ENCODE measurements at regions not wholly inside any gene's neighbourhood (a gene's known extent, or its start where the extent isn't known, plus 50 kb on each side); places are given as distances from the start of the nearest gene placed in this dataset.

DNA sequence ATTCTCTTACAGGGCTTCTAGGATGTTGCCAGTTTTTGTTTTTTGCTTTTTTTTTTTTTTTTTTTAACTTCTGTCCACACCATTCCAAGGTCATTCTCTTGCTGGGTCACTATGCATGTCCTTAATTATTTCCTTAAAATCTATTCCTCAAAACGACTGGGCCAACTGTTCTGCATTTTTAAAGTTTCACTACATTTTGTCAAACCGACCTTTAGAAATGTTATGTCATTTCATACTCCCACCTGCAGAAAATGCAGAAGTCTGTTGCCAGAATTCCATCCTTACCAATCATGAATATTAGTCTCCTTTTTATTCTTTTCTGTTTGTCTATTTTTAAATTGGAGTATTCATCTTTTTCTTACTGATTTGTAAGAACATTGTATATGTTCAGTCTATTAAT is 295.5 kb downstream of the ZSWIM6 start:
- no peaks in the 10 kb centered on the region for H3K4me1 Mint-ChIP-seq (ENCODE audit: low read depth)
- H3K4me3 Mint-ChIP-seq = no peak overlapping the region
- H3K9me3 Mint-ChIP-seq = no peaks in the 10 kb centered on the region
- H3K27ac Mint-ChIP-seq = no peak overlapping the region
- peaks cover 43% of the 10 kb centered on the region for H3K27me3 Mint-ChIP-seq (ENCODE audit: low read depth)
- no peaks in the 10 kb centered on the region for H3K36me3 Mint-ChIP-seq (ENCODE audit: low read depth)
- DNase-seq (ENCODE audit: low spot score) = no peak

DNA sequence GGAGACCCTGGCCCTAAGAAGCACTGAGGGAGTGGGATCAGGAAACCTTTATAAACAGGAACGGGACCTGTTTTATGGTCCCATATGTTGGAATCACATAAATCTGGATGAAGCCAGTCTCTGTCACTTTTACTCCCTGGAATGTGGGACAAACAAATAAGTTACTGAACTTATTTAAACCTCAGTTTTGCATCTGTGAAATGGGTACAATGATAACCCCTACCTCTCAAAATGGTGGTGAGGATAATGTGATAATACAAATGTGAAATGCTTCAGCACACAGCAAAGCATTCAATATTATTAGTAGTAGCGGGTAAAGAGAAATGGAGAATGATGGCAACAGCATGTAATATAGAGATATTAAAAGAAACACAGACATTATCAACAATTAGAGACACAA is 298.9 kb downstream of the ZSWIM6 start:
- H3K4me3 Mint-ChIP-seq = no peak overlapping the region
- H3K9me3 Mint-ChIP-seq = no peaks in the 10 kb centered on the region
- H3K27ac Mint-ChIP-seq = no peak overlapping the region
- H3K36me3 Mint-ChIP-seq (ENCODE audit: low read depth) = no peaks in the 10 kb centered on the region
- peaks cover 24% of the 10 kb centered on the region for H3K27me3 Mint-ChIP-seq (ENCODE audit: low read depth)
- DNase-seq (ENCODE audit: low spot score) = no peak
- H3K4me1 Mint-ChIP-seq (ENCODE audit: low read depth) = no peaks in the 10 kb centered on the region

DNA sequence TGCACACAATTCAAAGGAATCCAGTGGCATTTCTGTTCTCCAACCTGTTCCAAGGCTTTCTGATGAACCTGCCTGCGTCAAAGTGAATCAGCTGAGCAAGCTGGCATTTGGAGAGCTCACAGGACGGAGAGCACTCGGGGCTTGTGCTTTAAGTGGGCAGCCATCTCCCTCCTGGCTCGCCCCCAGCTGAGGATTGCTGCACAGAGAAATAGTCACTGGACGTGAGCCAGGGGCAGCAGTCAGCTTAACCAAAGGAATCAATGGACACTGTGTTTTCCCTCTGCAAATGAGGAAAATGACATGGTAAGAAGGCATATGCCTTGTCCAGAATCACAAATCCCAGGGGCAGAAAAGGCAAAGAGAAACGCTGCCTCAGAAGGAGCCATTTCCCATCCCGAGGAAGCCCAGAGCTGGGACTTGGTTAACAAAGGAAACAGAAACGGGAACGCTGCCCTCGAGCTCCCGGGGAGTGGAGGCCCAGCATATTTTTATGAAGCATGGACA is 299.4 kb downstream of the ZSWIM6 start:
- Mint-ChIP-seq H3K27ac (no peak overlapping the region), H3K27me3 (ENCODE audit: low read depth) (peaks cover 24% of the 10 kb centered on the region), H3K4me3 (no peak overlapping the region), H3K9me3 (no peaks in the 10 kb centered on the region), H3K4me1 (ENCODE audit: low read depth) (no peaks in the 10 kb centered on the region), H3K36me3 (ENCODE audit: low read depth) (no peaks in the 10 kb centered on the region)
- DNase-seq (ENCODE audit: low spot score) = no peak

DNA sequence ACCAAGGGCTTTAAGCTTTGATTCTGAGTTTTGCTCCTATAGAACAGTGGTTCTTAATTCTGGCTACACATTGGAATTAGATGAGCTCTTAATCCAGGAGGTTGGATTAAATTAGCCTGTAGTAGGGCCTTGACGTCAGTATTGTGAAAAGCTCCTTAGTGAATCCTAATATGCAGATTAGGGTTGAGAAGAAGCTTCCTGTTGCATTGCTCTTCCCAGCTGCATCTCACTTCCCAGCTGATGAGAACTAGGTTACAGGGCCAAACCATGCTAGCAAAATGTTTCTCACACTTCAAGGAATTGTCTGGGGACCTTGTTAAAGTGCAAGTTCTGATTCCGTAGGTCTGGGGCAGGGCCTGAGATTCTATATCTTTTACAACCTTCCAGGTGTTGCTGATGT is 300.0 kb downstream of the ZSWIM6 start:
- no peaks in the 10 kb centered on the region for H3K4me1 Mint-ChIP-seq (ENCODE audit: low read depth)
- H3K27ac Mint-ChIP-seq = no peak overlapping the region
- no peak overlapping the region for H3K4me3 Mint-ChIP-seq
- no peak for DNase-seq (ENCODE audit: low spot score)
- H3K27me3 Mint-ChIP-seq (ENCODE audit: low read depth) = peaks cover 19% of the 10 kb centered on the region
- H3K9me3 Mint-ChIP-seq = no peaks in the 10 kb centered on the region
- H3K36me3 Mint-ChIP-seq (ENCODE audit: low read depth) = no peaks in the 10 kb centered on the region

DNA sequence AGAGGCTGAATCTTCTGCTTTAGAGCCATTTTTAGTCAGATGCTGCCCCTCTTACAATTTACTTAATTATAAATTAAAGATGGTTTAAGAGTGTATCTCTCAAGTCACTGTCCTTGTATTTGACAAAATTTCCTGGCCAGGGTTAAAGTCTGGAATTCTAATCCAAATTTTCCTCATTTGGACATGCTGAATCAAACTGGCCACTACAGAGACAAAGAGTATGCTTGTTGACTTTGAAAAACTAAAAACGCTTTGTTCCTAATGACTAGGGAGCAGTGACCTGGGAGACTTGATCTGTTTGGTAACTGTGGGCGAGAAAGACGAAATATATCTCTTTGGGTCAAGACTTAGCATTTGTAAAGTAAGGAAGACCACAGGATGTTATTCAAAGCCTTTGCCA is 303.2 kb downstream of the ZSWIM6 start:
- Mint-ChIP-seq H3K4me1 (ENCODE audit: low read depth) (no peaks in the 10 kb centered on the region), H3K36me3 (ENCODE audit: low read depth) (no peaks in the 10 kb centered on the region), H3K27me3 (ENCODE audit: low read depth) (peaks cover 2% of the 10 kb centered on the region), H3K4me3 (no peak overlapping the region), H3K27ac (no peak overlapping the region), H3K9me3 (no peaks in the 10 kb centered on the region)
- no peak for DNase-seq (ENCODE audit: low spot score)

DNA sequence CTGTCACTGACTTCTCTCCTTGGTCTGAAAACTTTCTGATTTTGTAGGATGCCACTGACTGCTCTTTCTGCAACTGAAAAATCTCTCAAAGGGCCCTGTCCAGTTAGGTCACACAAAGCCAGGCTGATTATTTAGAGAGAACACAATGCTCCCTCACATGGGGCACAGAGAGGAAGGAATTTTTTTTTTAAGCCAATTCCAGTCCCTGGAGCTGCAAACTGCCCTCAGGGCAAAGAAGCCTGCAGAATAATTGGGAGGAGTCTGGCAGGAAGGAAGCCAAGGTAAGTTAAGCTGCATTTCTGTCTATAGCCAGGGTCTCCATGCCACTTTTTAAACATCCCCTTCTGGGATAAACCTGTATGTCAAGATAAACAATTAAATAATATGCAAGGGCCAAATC is 305.5 kb downstream of the ZSWIM6 start:
- Mint-ChIP-seq H3K4me3 (no peak overlapping the region), H3K36me3 (ENCODE audit: low read depth) (no peaks in the 10 kb centered on the region), H3K27me3 (ENCODE audit: low read depth) (peaks cover 7% of the 10 kb centered on the region), H3K27ac (no peak overlapping the region), H3K4me1 (ENCODE audit: low read depth) (no peaks in the 10 kb centered on the region), H3K9me3 (no peaks in the 10 kb centered on the region)
- DNase-seq (ENCODE audit: low spot score) = no peak

DNA sequence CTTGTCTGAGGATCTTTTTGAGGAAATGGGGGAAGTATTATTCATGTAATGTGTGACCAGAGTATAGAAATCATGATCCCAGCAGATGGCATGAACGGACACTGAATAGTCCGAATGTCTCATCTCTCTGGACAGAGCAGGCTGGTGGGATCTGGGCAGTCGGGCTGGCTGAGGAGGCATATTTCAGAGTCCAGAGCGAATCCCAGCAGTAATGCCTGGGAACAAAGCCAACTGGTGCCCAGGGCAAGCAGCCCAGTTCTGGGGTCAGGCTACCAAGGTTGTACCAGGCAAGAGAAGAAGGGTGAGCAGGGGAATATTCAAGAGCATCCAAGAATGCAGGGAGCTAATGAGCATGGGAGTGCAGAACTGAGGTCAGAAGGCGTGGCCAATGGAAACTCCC is 306.4 kb downstream of the ZSWIM6 start:
- no peaks in the 10 kb centered on the region for H3K9me3 Mint-ChIP-seq
- H3K4me3 Mint-ChIP-seq = no peak overlapping the region
- no peaks in the 10 kb centered on the region for H3K36me3 Mint-ChIP-seq (ENCODE audit: low read depth)
- H3K27me3 Mint-ChIP-seq (ENCODE audit: low read depth) = peaks cover 7% of the 10 kb centered on the region
- no peak for DNase-seq (ENCODE audit: low spot score)
- H3K4me1 Mint-ChIP-seq (ENCODE audit: low read depth) = no peaks in the 10 kb centered on the region
- no peak overlapping the region for H3K27ac Mint-ChIP-seq

DNA sequence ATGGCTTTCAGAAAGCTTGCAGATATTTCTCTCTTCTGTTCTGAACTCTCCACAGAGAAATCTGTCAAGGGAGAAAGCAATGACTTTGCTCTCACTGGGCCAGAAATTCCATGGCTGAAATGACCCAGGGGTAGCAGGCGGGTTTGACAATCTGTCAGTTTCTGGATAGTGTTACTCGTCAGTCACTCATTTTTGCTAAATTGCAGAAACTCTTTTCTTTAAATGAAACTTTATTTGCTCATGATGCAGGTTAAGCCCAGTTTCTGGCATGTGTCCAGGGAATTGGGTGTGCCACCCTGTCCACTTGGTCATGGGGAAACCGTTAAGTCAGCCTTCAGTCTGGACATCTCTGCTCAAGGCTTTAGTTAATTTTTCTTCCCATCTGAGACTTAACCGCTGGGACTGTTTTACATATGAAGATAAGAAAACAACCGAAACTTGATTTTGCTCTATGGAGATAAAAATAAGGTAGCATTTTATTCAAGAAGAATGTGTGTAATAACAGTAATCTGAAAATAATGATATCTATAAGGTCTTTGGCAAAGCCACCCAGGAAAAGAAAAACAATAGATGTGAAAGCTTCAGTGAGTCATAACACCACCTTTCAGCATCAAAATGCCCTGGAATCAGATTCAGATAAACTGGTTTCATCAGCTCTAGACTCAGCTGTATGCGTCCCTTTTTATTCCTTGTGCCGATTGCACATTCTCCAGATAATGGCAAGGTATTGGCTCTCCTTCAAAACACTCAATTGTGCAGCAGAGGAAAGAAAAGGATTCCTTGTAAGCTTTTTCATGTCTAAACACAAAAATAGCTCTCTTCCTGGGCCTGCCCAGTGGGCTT is 308.3 kb downstream of the ZSWIM6 start:
- Mint-ChIP-seq H3K27me3 (ENCODE audit: low read depth) (peaks cover 9% of the 10 kb centered on the region), H3K9me3 (no peaks in the 10 kb centered on the region), H3K4me1 (ENCODE audit: low read depth) (no peaks in the 10 kb centered on the region), H3K36me3 (ENCODE audit: low read depth) (no peaks in the 10 kb centered on the region), H3K4me3 (no peak overlapping the region), H3K27ac (no peak overlapping the region)
- no peak for DNase-seq (ENCODE audit: low spot score)

DNA sequence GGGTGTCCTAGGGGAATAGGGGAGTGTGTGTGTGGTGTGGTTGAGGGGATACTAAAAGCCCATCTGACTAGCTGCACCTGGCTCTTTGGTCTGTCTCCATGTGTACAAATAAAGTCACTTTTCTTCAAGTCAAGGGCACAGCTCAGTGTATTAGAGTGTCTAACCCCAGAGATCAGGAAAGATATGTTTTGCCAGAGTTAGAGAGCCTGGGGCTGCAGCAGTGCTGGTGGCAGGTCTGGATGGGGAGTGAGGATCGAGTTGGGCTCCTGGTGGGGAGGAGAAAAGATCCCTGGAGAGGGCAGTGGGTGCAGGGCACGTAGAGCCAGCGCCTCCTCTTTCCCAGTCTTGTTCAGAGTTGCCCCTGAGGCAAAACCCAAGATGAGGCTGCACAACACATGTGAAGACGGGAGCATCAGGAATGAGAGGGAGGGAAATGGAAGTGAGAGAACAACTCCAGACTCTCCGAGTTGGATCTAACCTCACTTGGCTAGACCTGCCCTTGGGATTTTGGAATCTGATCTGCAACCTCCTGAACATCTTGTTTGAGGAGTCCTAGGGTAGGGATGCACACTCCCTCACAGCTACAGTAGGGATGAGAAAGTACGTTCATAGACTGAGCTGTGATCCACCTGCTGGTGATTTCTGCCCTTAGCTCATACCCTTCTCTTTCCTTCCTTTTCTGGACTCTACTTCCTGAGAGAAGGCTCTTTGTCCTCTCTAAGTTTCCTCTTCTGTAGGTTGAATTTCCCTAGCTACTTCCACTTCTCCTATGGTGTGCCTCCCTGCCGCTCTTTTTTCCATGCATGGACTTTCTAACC is 309.9 kb downstream of the ZSWIM6 start:
- Mint-ChIP-seq H3K4me3 (no peak overlapping the region), H3K36me3 (ENCODE audit: low read depth) (no peaks in the 10 kb centered on the region), H3K27me3 (ENCODE audit: low read depth) (peaks cover 7% of the 10 kb centered on the region), H3K9me3 (no peaks in the 10 kb centered on the region), H3K4me1 (ENCODE audit: low read depth) (no peaks in the 10 kb centered on the region), H3K27ac (no peak overlapping the region)
- DNase-seq (ENCODE audit: low spot score) = no peak

DNA sequence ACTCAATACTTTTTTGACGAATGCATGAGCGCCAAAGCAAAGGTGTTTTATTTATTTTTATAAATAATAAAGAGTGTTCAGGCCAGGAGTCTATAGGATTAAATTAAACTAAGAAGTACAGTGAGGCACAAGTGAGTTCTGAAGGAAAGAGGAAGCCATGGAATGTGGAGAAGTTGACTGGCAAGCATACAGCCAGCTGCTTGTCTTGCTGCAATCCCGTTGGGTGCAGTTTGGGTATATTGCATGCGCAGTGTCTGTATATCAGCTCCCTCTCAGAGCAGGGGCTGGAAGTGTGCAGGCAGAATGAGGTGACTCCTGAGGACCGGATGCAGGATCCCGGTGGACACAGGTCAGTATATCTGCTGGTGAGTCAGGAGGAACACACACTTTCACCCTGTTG is 315.6 kb downstream of the ZSWIM6 start:
- no peak overlapping the region for H3K27ac Mint-ChIP-seq
- H3K27me3 Mint-ChIP-seq (ENCODE audit: low read depth) = peaks cover 16% of the 10 kb centered on the region
- no peak overlapping the region for H3K4me3 Mint-ChIP-seq

DNA sequence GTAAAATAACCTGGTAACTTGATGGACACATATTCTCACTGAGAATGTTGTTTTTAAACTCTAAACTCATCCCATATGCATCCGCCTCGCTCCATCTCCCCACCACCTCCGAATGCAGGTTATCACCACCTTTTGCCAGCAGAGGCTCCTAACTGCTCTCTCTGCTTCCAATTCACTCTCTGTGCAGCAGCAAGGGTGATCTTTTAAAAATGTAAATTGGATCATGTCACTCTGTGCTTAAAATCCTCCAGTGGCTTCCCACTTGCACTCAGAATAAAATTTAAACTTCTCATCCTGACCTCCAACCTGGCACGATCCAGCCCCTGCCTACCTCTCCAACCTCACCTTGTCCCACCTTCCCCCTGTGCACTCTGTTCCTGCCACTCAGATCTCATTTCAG is 317.2 kb downstream of the ZSWIM6 start:
- H3K27ac Mint-ChIP-seq = no peak overlapping the region
- H3K4me1 Mint-ChIP-seq (ENCODE audit: low read depth) = no peaks in the 10 kb centered on the region
- no peak overlapping the region for H3K4me3 Mint-ChIP-seq
- no peaks in the 10 kb centered on the region for H3K9me3 Mint-ChIP-seq
- H3K36me3 Mint-ChIP-seq (ENCODE audit: low read depth) = no peaks in the 10 kb centered on the region
- H3K27me3 Mint-ChIP-seq (ENCODE audit: low read depth) = peaks cover 20% of the 10 kb centered on the region
- no peak for DNase-seq (ENCODE audit: low spot score)

More for the DNA sequence above, 315.6 kb downstream of the ZSWIM6 start:
- Mint-ChIP-seq H3K4me1 (ENCODE audit: low read depth) (no peaks in the 10 kb centered on the region), H3K36me3 (ENCODE audit: low read depth) (no peaks in the 10 kb centered on the region), H3K9me3 (no peaks in the 10 kb centered on the region)
- no peak for DNase-seq (ENCODE audit: low spot score)

DNA sequence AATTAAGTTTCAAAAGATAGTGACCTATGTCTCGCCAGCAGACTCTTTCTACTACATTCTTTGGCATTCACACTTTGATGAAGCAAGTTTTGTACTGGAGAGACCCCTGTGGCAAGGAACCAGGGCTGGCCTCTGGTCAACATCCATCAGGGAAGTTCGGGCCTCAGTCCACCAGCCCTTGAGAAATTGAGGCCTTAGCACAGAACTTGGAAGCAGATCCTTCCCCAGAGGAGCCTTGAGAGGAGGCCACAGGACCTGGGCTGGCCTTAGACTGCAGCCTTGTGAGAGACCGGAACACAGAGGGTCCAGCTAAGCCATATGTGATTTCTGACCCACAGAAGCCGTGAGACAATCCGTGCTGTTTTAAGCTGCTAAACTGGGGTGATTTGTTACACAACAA is 317.9 kb downstream of the ZSWIM6 start:
- no peaks in the 10 kb centered on the region for H3K36me3 Mint-ChIP-seq (ENCODE audit: low read depth)
- peaks cover 18% of the 10 kb centered on the region for H3K27me3 Mint-ChIP-seq (ENCODE audit: low read depth)
- H3K4me3 Mint-ChIP-seq = no peak overlapping the region
- no peaks in the 10 kb centered on the region for H3K9me3 Mint-ChIP-seq
- DNase-seq (ENCODE audit: low spot score) = no peak
- H3K27ac Mint-ChIP-seq = no peak overlapping the region
- H3K4me1 Mint-ChIP-seq (ENCODE audit: low read depth) = no peaks in the 10 kb centered on the region

DNA sequence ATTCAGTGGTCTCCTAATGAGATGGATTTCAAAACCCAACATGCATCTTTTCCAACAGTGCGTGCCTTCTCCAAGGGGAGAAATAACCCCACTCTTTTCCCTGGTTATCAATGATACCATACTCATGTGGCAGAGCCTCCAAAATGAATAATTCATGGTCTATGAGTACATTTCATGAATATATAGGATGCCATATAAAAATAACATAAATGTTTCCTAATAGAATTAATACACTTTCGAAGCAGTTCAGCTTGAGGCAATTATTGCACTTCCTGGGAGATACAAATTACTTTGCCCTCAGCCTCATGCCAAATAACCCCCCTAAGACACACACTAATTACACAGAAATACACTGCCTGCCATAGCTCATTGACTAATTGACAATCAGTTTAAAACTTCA is 318.6 kb downstream of the ZSWIM6 start:
- Mint-ChIP-seq H3K27ac (no peak overlapping the region), H3K4me3 (no peak overlapping the region), H3K36me3 (ENCODE audit: low read depth) (no peaks in the 10 kb centered on the region), H3K9me3 (no peaks in the 10 kb centered on the region), H3K27me3 (ENCODE audit: low read depth) (peaks cover 18% of the 10 kb centered on the region), H3K4me1 (ENCODE audit: low read depth) (no peaks in the 10 kb centered on the region)
- no peak for DNase-seq (ENCODE audit: low spot score)

DNA sequence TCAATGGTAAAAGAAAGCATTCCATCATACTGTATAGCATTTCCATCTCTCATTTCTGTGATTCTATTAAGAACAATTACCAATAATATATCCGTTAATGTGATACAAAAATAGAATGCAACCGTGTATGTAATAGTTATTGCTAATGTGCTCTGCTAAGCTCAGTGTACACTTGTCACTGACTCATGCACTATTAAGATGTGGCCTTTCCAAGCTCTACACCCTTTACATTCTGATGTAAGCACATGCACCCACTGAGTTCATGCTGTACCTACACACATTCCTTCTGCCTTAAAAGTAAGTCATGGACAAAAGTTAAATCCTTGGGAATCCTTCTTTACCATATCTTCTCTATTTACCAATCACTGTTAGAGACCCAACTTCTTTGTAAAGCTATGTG is 319.1 kb downstream of the ZSWIM6 start:
- DNase-seq (ENCODE audit: low spot score) = no peak
- Mint-ChIP-seq H3K36me3 (ENCODE audit: low read depth) (no peaks in the 10 kb centered on the region), H3K27ac (no peak overlapping the region), H3K4me1 (ENCODE audit: low read depth) (no peaks in the 10 kb centered on the region), H3K9me3 (no peaks in the 10 kb centered on the region), H3K4me3 (no peak overlapping the region), H3K27me3 (ENCODE audit: low read depth) (peaks cover 18% of the 10 kb centered on the region)
